Naive B cell (primary cell): ENCODE measurements at regions not wholly inside any gene's neighbourhood (a gene's known extent, or its start where the extent isn't known, plus 50 kb on each side); places are given as distances from the start of the nearest gene placed in this dataset.

Experiments
- ATAC-seq, 2 donors: fragments of 150-1000 bp; cut with Tn5 transposase; 2 replicates each; pipeline ENCODE4 v1.10.0; 2021; ENCODE audit warnings: low read depth in 2 of 2, mild to moderate bottlenecking in 2 of 2, moderate library complexity in 2 of 2
- DNase-seq: peaks from one replicate; pipeline ENCODE4 v3.0.0; 2022
- H3K27ac Mint-ChIP-seq, 6 donors: one replicate each; pipeline ENCODE4 v1.8.0; 2020 to 2022; ENCODE audit warnings: mild to moderate bottlenecking in 6 of 6, mixed read lengths in 6 of 6, moderate library complexity in 5 of 6, inconsistent platforms in 2 of 6
- H3K27me3 Mint-ChIP-seq, 3 donors: one replicate each; pipeline ENCODE4 v1.8.0; 2021 to 2022; ENCODE audit warnings: mixed read lengths in 3 of 3, mild to moderate bottlenecking in 1 of 3
- H3K36me3 Mint-ChIP-seq, 2 donors: one replicate each; pipeline ENCODE4 v1.8.0; 2020 to 2022; ENCODE audit warnings: mixed read lengths in 2 of 2, inconsistent platforms in 1 of 2, mild to moderate bottlenecking in 1 of 2
- H3K4me1 Mint-ChIP-seq, 3 donors: one replicate each; pipeline ENCODE4 v1.8.0; 2020 to 2022; ENCODE audit warnings: mixed read lengths in 3 of 3, inconsistent platforms in 1 of 3, mild to moderate bottlenecking in 1 of 3, moderate library complexity in 1 of 3
- H3K4me3 Mint-ChIP-seq, 8 donors: one replicate each; pipeline ENCODE4 v1.8.0; 2020 to 2022; ENCODE audit warnings: mild to moderate bottlenecking in 8 of 8, mixed read lengths in 8 of 8, moderate library complexity in 8 of 8, inconsistent platforms in 2 of 8
- H3K9me3 Mint-ChIP-seq, 7 donors: one replicate each; pipeline ENCODE4 v1.8.0; 2020 to 2022; ENCODE audit warnings: mixed read lengths in 7 of 7, mild to moderate bottlenecking in 5 of 7, inconsistent platforms in 2 of 7, moderate library complexity in 1 of 7

DNA sequence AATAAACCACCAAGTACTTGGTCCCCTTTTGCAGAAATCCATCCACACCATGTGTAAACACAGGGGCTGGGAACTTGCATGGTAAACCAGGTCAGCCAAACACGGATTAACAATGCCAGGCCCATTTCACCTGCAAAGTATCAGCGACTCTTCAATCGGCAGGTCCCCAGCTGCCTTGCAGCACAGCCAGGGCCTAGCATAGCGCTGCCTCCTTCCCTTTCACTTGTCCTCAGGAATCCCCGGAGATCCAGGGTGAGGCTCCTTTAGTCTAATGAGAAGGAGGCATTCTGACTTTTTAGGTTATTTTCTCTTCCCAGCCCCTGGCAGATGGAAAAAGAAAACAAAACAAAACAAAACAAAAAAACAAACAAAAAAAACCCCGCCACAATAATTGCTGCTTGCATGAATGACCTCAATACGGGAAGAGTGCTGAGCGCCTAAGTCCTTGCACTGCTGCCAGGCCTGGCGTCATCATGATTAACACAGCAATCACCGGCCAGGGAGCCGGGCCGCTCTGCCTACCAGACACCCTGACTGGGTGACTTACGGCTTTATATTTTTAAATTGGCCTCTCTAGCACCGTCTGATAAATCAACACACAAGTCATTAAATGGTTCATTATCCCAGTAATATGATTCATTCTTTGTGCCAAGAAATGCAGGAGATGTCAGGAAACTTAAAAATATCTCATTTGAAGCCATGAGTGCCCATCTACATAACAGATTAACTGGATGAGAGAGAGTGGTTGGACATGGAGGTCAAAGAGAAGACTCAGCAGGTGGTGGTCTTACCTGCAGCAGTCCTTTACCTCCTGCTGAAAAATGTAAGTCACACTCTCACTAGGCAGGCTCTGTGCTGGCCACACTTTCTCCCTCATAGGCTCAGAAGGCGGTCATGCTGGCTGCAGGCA, 692.7 kb downstream of the UQCRFS1 start:
- no peak for ATAC-seq
- Mint-ChIP-seq H3K9me3 (no peaks in the 10 kb centered on the region), H3K36me3 (no peaks in the 10 kb centered on the region), H3K4me1 (no peaks in the 10 kb centered on the region), H3K27me3 (no peaks in the 10 kb centered on the region), H3K4me3 (no peak overlapping the region), H3K27ac (peak overlapping the region in 1 of 6 donors; percentile 22)
- no peak for DNase-seq

DNA sequence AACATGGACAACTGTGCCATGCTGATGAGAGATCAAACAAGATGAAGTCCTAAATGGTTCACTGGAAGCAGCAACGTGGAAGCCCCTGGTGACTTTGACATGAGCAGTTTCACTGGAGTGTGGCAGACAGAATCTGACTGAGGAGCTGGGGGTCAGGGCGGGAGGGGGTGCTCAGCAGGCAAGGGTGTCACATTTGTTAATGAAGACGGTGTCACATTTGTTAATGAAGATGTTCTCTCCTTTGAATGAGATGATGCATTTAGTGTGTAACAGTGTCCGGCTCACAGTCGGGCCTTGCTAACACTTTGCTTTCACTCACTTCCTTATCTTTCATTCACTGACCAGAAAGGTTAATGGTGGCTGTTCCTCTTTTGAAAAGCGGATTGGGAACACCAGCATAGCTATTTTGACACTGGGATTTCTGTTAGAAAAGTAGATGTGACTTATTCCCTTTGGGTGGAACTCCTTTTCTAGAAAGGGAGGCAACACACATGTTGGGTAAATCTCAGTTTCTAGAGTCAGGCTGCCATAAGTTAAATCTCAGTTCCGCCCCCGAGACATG, 693.7 kb downstream of the UQCRFS1 start:
- DNase-seq (no peak), ATAC-seq (no peak)
- Mint-ChIP-seq H3K36me3 (no peaks in the 10 kb centered on the region), H3K27ac (no peak overlapping the region), H3K27me3 (no peaks in the 10 kb centered on the region), H3K4me3 (no peak overlapping the region), H3K4me1 (no peaks in the 10 kb centered on the region), H3K9me3 (no peaks in the 10 kb centered on the region)

GRCh38 chr19:28516415-28516872, 696.5 kb downstream of the UQCRFS1 start:
- no peaks in the 10 kb centered on the region for H3K36me3 Mint-ChIP-seq
- ATAC-seq (no peak), DNase-seq (no peak)
- H3K4me3 Mint-ChIP-seq = no peak overlapping the region
- H3K4me1 Mint-ChIP-seq = no peaks in the 10 kb centered on the region
- H3K27me3 Mint-ChIP-seq = no peaks in the 10 kb centered on the region
- peaks cover 0 to 2% (median 0%) of the 10 kb centered on the region in 7 donors for H3K9me3 Mint-ChIP-seq
- H3K27ac Mint-ChIP-seq = no peak overlapping the region

GRCh38 chr19:28514166-28514565, 698.8 kb downstream of the UQCRFS1 start:
- H3K9me3 Mint-ChIP-seq = peaks cover 0 to 9% (median 0%) of the 10 kb centered on the region in 7 donors

DNA sequence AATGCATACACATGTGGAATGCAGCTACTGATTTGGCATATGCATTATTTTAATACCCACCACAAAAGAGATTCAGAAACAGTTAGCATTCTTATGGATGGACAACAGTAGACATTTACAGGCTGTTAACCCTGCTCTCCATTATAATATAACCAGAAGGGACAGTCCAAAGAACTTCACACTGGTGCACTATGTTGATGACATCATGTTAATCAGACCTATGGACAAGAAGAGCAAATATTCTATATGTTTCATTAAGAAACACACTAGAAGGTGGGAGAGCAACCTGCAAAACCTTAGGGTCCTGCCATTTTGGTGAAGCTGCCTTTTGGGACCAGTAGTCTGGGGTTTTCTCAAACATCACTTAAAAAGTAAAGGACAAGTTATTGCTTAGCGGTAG, 701.3 kb downstream of the UQCRFS1 start:
- H3K4me3 Mint-ChIP-seq = no peak overlapping the region
- DNase-seq = no peak
- H3K27ac Mint-ChIP-seq = no peak overlapping the region
- no peaks in the 10 kb centered on the region for H3K4me1 Mint-ChIP-seq
- H3K36me3 Mint-ChIP-seq = no peaks in the 10 kb centered on the region
- peaks cover 0 to 13% (median 0%) of the 10 kb centered on the region in 7 donors for H3K9me3 Mint-ChIP-seq
- no peak for ATAC-seq
- H3K27me3 Mint-ChIP-seq = peaks cover 0 to 13% (median 0%) of the 10 kb centered on the region in 3 donors

More at GRCh38 chr19:28514166-28514565, 698.8 kb downstream of the UQCRFS1 start:
- no peaks in the 10 kb centered on the region for H3K4me1 Mint-ChIP-seq
- ATAC-seq (no peak), DNase-seq (no peak)
- H3K27me3 Mint-ChIP-seq = no peaks in the 10 kb centered on the region
- no peak overlapping the region for H3K27ac Mint-ChIP-seq
- no peaks in the 10 kb centered on the region for H3K36me3 Mint-ChIP-seq
- no peak overlapping the region for H3K4me3 Mint-ChIP-seq

- Mint-ChIP-seq H3K4me1 (no peaks in the 10 kb centered on the region), H3K27ac (no peak overlapping the region), H3K27me3 (peaks cover 0 to 13% (median 0%) of the 10 kb centered on the region in 3 donors), H3K9me3 (peaks cover 0 to 13% (median 0%) of the 10 kb centered on the region in 7 donors), H3K36me3 (no peaks in the 10 kb centered on the region), H3K4me3 (no peak overlapping the region)
- ATAC-seq (no peak), DNase-seq (no peak)
These were observed 703.7 kb downstream of the UQCRFS1 start for GRCh38 chr19:28509079-28509895.

GRCh38 chr19:28508666-28509065, 704.3 kb downstream of the UQCRFS1 start:
- peaks cover 0 to 13% (median 0%) of the 10 kb centered on the region in 7 donors for H3K9me3 Mint-ChIP-seq
- H3K36me3 Mint-ChIP-seq = no peaks in the 10 kb centered on the region
- H3K27ac Mint-ChIP-seq = no peak overlapping the region
- H3K27me3 Mint-ChIP-seq = peaks cover 0 to 13% (median 0%) of the 10 kb centered on the region in 3 donors
- no peaks in the 10 kb centered on the region for H3K4me1 Mint-ChIP-seq
- no peak for ATAC-seq
- no peak overlapping the region for H3K4me3 Mint-ChIP-seq
- no peak for DNase-seq

- Mint-ChIP-seq H3K27ac (no peak overlapping the region), H3K36me3 (no peaks in the 10 kb centered on the region), H3K27me3 (peaks cover 0 to 13% (median 0%) of the 10 kb centered on the region in 3 donors), H3K4me1 (peaks cover 0 to 5% (median 1%) of the 10 kb centered on the region in 3 donors), H3K9me3 (peaks cover 0 to 8% (median 0%) of the 10 kb centered on the region in 7 donors), H3K4me3 (no peak overlapping the region)
- ATAC-seq = no peak
- no peak for DNase-seq
These were observed 707.0 kb downstream of the UQCRFS1 start for GRCh38 chr19:28505933-28506332.

GRCh38 chr19:28505134-28505533, 707.8 kb downstream of the UQCRFS1 start:
- ATAC-seq (no peak), DNase-seq (no peak)
- peaks cover 0 to 13% (median 0%) of the 10 kb centered on the region in 3 donors for H3K27me3 Mint-ChIP-seq
- H3K27ac Mint-ChIP-seq = no peak overlapping the region
- H3K9me3 Mint-ChIP-seq = peaks cover 0 to 4% (median 0%) of the 10 kb centered on the region in 7 donors
- no peak overlapping the region for H3K4me3 Mint-ChIP-seq
- peaks cover 0 to 5% (median 4%) of the 10 kb centered on the region in 3 donors for H3K4me1 Mint-ChIP-seq
- H3K36me3 Mint-ChIP-seq = no peaks in the 10 kb centered on the region

- peaks cover 0 to 5% (median 4%) of the 10 kb centered on the region in 3 donors for H3K4me1 Mint-ChIP-seq
- H3K27me3 Mint-ChIP-seq = peaks cover 0 to 13% (median 0%) of the 10 kb centered on the region in 3 donors
- peaks cover 0 to 4% (median 0%) of the 10 kb centered on the region in 7 donors for H3K9me3 Mint-ChIP-seq
- H3K36me3 Mint-ChIP-seq = no peaks in the 10 kb centered on the region
- DNase-seq (no peak), ATAC-seq (no peak)
- H3K4me3 Mint-ChIP-seq = no peak overlapping the region
- no peak overlapping the region for H3K27ac Mint-ChIP-seq
These were observed 708.2 kb downstream of the UQCRFS1 start for GRCh38 chr19:28504727-28505126.

- Mint-ChIP-seq H3K27me3 (peaks cover 0 to 13% (median 0%) of the 10 kb centered on the region in 3 donors), H3K27ac (no peak overlapping the region), H3K4me1 (peaks cover 0 to 5% (median 4%) of the 10 kb centered on the region in 3 donors), H3K9me3 (peaks cover 0 to 4% (median 0%) of the 10 kb centered on the region in 7 donors), H3K36me3 (no peaks in the 10 kb centered on the region), H3K4me3 (peak overlapping the region in 1 of 8 donors; percentile 44)
- DNase-seq = no peak
- ATAC-seq = no peak
These were observed 708.8 kb downstream of the UQCRFS1 start for GRCh38 chr19:28504139-28504538.

DNA sequence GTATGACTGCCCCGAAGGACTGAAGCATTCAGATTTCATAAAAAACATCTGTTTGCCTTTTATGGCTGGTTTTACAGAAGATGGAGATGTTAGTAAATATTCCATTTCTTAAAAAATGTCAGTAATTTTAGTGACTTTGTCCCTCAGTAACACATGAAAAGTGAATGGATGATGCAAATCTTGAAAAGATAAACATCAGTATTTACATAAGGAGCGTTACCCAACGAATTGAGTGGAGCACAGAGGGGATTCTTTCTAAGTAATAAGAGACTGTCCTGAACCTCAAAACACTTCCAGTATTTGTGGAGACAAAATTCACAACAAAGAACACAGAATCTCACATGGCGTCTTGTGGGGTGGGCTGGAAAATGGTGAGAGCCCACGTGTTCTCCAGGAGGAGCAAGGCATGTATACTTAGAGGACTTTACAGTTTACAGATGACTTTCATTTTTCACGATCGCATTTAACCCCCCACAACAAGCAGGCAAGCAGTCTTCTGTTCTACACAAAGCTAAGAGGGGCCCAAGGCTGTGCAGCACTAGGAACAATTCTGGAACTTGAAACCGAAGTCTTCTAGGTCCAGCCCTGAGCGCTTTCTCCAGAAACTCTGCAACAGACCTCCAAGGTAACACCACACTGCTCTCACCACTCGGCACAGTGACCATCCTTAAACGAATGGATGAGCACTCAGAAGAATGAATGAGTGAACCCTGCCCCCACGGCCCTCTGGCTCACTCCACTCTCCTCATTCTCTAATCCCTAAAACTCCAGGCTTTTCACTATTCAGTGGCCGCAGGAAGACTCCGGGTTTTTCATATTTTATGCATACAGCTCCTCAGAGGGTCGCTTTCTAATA, 709.8 kb downstream of the UQCRFS1 start:
- Mint-ChIP-seq H3K9me3 (peaks cover 0 to 3% (median 0%) of the 10 kb centered on the region in 7 donors), H3K4me1 (peaks cover 0 to 5% (median 4%) of the 10 kb centered on the region in 3 donors), H3K4me3 (no peak overlapping the region), H3K36me3 (no peaks in the 10 kb centered on the region), H3K27me3 (peaks cover 0 to 4% (median 0%) of the 10 kb centered on the region in 3 donors), H3K27ac (no peak overlapping the region)
- ATAC-seq = no peak
- DNase-seq = no peak
